Fibroblast of skin of left biceps (primary cell): ENCODE measurements at regions not wholly inside any gene's neighbourhood (a gene's known extent, or its start where the extent isn't known, plus 50 kb on each side); places are given as distances from the start of the nearest gene placed in this dataset.
A peak's percentile ranks its signal among the peaks of the same experiment; 100 is the strongest.
"Not testable (repeated sequence)": the region's sequence is repeated elsewhere in the genome, so short reads cannot be mapped to it uniquely, and the experiment has no call there.

Source experiments
- DNase-seq, 2 experiments: peaks; one replicate each; pipeline ENCODE4 v3.0.0-alpha.2; 2013; ENCODE audit warnings: low read depth in 2 of 2

GRCh38 chr3:176632925-176633324 lies 564.4 kb downstream of the TBL1XR1 start:
- DNase-seq: no peak

GRCh38 chr3:176631165-176631564 lies 566.1 kb downstream of the TBL1XR1 start:
- DNase-seq: no peak

DNA sequence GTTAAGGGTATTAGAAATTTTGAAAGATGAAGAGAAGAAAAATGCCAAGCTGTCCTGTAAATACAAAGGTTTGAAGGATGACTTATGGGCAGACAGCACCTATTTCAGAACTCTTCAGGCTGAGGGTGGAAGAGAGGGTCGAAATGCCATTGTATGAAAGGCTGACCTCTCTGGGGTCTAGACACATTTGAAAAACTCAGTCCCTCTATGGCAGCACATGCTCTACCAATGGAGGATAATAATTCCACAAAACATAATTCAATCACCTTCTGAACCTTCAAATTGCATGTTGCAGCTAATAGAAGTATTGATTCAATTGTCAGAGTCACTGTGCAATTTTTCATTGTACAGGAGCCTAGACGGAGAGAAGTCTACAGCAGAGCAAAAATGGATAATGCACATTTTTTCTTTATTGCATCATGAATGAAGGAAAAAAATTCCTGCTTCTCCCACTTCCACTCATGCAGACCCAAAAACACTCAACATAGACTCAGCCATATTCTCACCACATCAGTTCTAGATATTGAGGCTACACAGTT lies 569.1 kb downstream of the TBL1XR1 start:
- no peak for DNase-seq

GRCh38 chr3:176623468-176624150 lies 573.7 kb downstream of the TBL1XR1 start:
- DNase-seq: no peak

DNA sequence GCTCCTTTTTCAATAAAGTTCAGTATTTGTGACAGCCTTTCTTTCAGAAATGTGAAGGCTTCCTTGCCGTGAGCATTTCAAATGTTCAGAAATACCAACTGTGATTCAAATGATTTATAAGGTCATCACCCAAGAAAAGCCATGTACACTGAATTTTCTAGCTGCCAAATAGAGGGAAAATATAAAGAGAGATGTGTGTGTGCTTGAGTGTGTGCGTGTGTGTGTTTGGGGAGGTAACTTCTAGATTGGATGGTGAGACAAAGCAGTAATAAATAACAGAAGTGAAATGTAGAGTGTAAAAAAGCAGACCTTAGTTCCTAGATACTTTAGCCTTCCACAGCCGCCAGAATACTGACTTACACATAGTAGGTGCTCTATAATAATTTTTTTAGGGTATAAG lies 577.4 kb downstream of the TBL1XR1 start:
- no peak for DNase-seq

DNA sequence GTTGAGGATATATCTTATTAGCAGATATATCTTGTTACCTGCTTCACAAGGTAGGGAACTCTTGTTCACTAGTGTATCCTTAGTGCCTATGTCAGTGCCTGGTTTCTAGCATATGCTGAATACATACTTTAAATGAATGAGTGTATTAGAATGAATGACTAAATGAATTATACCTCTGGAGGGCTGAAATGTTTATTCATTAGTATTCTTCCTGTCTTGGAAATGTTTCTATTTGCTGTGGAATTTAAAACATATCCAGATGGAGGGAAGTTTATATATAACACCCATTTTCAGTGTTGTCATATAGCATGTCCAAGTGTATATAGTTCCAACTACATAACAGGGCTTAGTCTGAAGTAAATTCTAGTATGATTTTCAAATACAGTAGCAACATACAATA lies 581.5 kb downstream of the TBL1XR1 start:
- peak; percentile 38 to 43 for DNase-seq

GRCh38 chr3:176611703-176612102 lies 585.6 kb downstream of the TBL1XR1 start:
- no peak for DNase-seq

DNA sequence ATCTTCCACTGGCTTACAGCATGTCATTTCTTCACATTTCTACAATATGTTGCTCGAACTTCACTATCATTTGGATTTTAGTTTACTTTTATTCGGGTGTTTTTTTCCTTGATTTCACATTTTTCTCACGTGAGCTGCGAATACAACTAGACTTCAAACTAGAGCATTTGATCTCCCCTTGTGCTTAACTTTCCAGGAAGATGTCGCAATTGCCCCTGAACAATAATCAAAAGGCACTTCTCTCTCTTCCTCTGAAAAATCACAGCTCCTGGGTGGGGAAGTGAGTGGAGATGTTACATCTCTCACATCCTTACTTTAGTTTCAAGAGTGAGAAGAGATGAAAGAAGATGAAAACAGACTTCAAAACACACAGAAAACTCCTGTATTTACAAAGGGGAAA lies 587.9 kb downstream of the TBL1XR1 start:
- no peak for DNase-seq

- DNase-seq: not testable (repeated sequence)
Measured at GRCh38 chr3:176605553-176605952, 591.7 kb downstream of the TBL1XR1 start.

DNA sequence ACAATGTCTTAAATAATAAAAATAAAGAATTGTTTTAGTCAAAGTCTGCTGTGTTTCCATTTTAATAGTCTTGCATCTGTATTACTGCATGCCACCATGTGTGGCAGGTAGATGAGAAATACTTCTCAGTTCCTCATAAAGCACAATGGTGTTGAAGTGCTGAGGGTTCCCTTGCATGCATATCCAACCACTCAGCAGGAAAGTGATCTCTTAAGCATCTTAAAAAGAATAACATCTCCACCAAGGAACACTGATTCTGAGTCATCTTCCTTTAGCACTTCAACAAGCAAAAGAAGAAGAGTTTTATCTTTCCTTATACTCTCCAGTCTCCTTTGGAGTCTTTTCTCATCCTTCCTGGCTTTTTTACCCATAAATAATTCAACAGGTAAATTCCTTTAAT lies 602.0 kb downstream of the TBL1XR1 start:
- DNase-seq: peak in 1 of 2 experiments; percentile 44

DNA sequence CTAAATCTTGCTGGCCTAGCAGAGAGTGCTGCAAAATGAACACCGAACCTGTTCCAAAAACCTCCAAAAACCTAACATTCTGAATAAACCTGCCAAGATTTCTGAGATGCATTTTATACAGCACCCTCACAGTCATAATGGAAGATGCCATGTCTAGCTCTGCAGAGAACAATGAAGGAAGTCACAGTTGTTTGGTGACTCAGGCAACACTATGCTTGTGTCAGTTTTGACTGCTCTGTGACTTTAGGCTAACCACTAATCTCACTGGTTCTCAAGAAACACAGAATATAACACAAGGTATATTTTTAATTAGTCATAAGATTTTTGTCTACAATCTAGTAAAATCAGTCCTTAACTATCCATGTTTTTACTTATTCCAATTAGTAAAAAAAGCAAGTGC lies 606.6 kb downstream of the TBL1XR1 start:
- DNase-seq: no peak

- no peak for DNase-seq
Measured at GRCh38 chr3:176587089-176587488, 610.2 kb downstream of the TBL1XR1 start.

DNA sequence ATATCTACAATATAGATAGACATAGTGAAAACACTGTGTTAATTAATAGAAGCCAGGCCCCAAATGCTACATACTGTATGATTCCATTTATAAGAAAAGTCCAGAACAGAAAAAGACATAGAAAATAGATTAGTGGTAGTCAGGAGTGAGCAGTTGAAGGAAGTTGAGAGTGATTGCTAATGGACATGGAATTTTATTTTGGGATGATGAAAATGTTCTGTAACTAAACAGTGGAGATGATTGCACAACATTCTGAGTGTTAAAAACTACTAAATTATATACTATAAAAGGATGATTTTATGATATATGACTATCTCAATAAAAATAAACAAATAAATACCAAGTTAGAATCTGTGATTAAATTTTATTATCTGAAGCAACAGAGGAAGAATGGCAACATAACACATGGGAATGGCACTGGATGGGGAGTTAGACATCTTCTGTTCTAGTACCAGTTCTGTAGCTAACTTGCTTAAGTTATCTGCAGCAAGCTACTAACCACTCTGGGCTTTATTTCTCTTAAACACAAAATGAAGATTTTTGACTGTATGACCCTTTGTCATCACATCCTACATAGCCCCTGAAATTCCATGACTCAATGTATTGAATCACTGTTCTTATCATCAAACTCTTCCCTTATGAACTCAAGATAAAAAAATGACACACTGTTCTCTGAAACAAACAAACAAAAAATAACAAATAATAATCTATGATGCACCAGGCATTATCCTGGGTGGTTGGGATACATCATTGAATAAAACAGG lies 612.7 kb downstream of the TBL1XR1 start:
- peak; percentile 71 to 77 for DNase-seq

DNA sequence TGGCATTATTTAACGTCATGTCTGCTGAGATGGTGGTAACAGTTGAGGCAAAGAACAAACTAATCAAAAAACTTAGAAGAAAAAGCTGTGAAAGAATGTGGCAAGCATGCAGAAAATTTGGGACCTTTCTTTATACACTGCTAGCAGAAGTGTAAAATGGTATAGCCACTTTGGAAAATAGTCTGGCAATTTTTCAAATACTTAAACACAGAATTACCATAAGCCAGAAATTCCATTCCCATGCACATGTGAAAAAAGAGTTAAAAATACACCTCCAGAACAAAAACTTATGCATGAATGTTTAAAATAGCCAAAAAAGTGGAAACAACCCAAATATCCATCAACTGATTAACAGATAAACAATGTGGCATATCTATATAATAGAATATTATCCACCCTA lies 613.3 kb downstream of the TBL1XR1 start:
- peak in 1 of 2 experiments; percentile 66 for DNase-seq

GRCh38 chr3:176581589-176581988 lies 615.7 kb downstream of the TBL1XR1 start:
- DNase-seq: no peak

GRCh38 chr3:176579711-176580185 lies 617.5 kb downstream of the TBL1XR1 start:
- peak; percentile 72 to 73 for DNase-seq

DNA sequence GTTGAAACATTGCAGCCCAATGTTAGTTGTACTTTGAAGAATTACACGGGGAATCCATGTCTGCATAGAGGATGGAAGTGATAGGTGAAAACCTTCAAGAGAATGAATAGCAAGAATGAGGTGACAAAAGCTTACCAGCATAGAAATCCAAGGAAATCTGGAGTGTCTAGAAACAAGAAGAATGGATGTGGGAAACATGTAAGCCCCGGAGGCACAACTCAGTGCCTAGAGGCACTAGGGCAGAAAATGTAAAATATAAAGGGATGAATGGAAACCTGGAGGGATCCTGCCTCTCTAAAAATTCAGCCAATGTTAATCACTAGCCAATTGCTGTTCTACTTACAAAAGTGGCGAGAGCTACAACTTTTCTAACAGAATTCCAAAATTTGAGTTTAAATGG lies 619.0 kb downstream of the TBL1XR1 start:
- DNase-seq: no peak

DNA sequence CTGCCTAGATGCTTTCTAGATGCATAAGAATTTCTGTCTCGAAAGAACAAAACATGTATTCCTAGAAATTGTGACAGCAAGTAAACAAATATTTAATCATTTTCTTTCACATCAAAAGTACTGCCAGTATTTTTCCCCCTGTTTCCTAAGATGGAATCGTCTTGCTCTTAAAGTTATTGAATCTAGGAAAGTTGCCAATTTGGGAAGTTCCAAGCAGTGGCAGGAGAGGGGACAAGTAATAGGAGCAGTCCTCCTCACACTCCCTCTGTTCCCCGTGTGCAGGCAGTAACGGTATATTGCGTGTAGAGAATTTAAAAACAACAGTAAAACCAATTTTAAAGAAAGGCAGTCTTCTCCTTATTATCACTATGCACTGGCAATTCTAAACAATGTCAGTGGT lies 619.8 kb downstream of the TBL1XR1 start:
- DNase-seq: no peak

DNA sequence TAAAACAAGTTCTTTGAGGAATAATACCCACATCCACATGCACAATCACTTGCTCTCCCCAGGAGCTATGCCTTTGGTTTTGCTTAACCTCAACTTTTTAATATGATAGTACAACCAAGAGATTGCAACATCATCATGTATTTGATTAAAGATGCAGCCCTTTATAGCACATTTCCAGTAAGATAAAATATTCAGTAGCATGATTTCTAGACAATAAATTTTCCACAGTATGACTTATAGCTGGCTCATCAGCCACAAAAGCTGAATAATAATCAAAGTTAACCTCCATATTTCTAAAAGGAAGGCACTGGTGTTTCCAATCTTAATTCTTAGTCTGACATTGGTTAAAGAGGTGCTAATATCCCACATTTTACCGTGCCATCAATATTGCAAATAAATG lies 622.5 kb downstream of the TBL1XR1 start:
- DNase-seq: peak; percentile 72 to 82

DNA sequence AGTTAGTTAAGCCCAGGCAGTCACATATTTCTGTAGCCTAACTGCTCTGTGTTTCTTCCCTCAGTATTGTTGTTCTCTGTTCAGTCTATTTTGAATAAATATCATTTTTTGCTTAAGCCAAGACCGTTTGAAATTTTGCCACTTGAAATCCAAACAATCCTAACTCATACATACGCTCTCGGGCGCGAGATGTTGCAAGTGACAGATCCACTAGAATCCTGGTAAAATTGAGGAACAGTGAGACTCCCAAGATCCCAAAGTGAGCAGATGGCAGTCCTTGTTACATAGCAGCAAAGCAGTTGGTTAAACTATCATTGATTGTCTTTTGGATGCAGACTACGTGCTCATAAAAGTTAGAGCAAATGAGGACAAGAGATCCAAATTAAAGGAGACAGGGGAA lies 625.4 kb downstream of the TBL1XR1 start:
- no peak for DNase-seq

GRCh38 chr3:176570992-176571391 lies 626.3 kb downstream of the TBL1XR1 start:
- no peak for DNase-seq

DNA sequence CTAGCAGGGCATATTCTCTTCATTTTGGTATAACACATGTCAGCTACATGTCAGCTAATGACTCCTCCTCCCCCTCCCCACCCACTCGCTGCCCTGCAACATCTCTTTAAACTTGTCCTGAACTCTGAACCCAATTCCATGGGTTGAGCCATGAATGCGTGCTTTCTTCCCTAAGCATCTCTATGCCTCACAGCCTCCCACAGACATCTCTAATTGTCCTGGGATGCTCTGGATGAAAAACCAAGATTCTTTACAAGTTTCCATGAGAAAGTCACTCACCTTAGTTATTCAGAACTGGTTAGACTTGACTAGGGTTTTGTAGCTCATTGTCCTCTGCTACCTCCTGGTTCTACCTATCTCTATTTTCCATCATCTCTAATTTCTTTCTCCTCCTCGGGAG lies 629.1 kb downstream of the TBL1XR1 start:
- no peak for DNase-seq

GRCh38 chr3:176566757-176567156 lies 630.5 kb downstream of the TBL1XR1 start:
- DNase-seq: peak; percentile 65 to 76
